OCI-LY7 (cell line): ENCODE measurements at regions not wholly inside any gene's neighbourhood (a gene's known extent, or its start where the extent isn't known, plus 50 kb on each side); places are given as distances from the start of the nearest gene placed in this dataset.

Experiments
- CTCF ChIP-seq: fragments of 200-600 bp; sonication (generic); conservative IDR thresholded peaks from 2 replicates; pipeline ENCODE4 v1.5.1; 2014; ENCODE audit warnings: mild to moderate bottlenecking, antibody characterized with exemption, low read length, moderate library complexity, mixed read lengths
- EZH2phosphoT487 ChIP-seq: fragments of 200-600 bp; sonication (generic); IDR thresholded peaks from 2 replicates; pipeline ENCODE4 v1.6.1; 2018; ENCODE audit warnings: low read depth, borderline replicate concordance, mild to moderate bottlenecking, mixed run types, antibody characterized with exemption, low read length, moderate library complexity, mixed read lengths

GRCh38 chr3:73766599-73767381 lies 142.0 kb upstream of the PDZRN3 start:
- TF ChIP-seq CTCF: no peak
- TF ChIP-seq EZH2phosphoT487: no peak
